ENCODE measurements at regions not wholly inside any gene's neighbourhood (a gene's known extent, or its start where the extent isn't known, plus 50 kb on each side); places are given as distances from the start of the nearest gene placed in this dataset.

DNA sequence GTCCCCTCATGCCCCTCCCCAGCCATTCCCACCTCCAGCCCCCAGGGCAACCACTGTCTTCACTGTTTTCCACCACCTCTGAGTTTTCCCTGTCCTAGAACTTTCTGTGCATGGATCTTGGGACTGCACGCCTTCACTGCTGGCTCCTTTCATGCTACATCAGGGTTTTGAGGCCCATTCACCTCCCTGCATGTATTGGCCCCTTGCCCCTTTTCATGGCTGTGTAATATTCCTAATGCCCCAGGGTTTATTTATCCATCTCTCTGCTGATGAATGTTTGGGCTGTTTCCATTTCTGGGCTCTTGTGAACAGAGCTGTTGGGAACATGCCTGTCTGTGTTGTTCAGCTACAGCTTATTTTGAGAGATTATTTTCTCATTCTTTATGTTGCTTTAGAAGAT, 205.0 kb downstream of the RBFOX3 start:
- no peak for TF ChIP-seq CTCF (IDR thresholded peaks at IDR 0.05)
- TF ChIP-seq POLR2A (IDR thresholded peaks at IDR 0.05): no peak

All from body of pancreas (tissue), 4 donors.